ENCODE measurements at regions not wholly inside any gene's neighbourhood (a gene's known extent, or its start where the extent isn't known, plus 50 kb on each side); places are given as distances from the start of the nearest gene placed in this dataset.
"Not testable (repeated sequence)": the region's sequence is repeated elsewhere in the genome, so short reads cannot be mapped to it uniquely, and the experiment has no call there.

GRCh38 chrX:40853004-40853815 is 117.9 kb upstream of the MED14 start:
- FAIRE-seq = peak; percentile 60

DNA sequence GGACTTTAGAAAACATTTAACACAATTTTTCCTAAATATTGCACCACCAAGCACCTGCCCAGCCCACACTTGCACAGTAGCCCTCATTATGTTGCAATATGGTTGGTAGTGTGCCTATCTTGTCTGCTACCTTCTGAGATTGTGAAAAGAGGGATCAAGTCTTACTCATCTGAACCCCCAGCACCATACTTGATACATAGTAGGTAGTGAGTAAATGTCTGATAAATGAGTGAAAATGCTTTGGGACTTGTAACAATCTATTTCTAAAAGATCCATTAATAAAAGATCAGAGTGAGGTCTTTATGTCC is 118.4 kb upstream of the MED14 start:
- FAIRE-seq = no peak

DNA sequence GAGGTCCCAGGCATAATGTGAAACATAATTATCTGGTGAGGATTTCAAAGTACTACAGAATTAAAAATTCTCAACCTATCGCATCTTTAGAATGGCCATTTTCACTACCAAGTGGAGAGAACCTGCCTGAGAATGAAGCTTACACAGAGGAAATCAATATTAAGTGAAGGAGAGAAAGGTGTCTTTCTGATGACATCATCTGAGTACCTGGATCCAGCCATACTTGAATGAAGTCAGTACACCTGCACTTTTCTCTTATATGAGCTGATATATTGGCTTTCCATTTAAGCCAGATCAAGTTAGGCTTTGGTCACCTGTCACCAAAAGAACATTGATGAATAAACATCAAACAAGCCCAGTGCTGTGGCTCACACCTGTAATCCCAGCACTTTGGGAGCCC is 118.9 kb upstream of the MED14 start:
- FAIRE-seq = no peak

- FAIRE-seq = no peak
These were observed 120.1 kb upstream of the MED14 start for GRCh38 chrX:40855411-40855810.

DNA sequence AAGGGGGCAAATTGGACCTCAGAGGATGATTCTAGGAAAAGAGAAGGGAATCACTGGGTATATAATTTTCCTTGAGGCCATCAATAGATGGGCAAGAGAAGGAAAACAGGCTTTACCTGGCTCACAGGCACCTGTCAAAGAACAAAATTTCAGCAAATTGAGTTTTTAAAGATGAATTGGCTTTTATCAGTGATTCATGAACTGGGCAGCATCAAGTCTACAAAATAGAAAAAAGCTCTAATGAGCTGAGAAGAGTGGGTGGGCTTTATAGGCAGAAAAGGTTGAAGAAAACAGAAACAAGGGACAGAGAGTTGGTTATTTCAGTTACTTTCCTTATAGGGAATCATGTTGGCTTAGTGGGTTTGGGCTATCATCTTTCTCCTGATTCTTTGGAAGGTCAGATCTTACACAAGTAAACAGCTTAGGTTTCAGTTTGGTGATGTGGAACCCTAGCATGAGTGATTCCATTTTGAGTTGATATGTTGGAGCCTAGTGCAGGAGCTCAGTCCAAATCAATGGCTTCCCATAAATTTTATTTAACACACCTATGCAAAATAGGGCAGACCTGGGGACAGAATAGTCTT is 120.7 kb upstream of the MED14 start:
- FAIRE-seq = no peak

DNA sequence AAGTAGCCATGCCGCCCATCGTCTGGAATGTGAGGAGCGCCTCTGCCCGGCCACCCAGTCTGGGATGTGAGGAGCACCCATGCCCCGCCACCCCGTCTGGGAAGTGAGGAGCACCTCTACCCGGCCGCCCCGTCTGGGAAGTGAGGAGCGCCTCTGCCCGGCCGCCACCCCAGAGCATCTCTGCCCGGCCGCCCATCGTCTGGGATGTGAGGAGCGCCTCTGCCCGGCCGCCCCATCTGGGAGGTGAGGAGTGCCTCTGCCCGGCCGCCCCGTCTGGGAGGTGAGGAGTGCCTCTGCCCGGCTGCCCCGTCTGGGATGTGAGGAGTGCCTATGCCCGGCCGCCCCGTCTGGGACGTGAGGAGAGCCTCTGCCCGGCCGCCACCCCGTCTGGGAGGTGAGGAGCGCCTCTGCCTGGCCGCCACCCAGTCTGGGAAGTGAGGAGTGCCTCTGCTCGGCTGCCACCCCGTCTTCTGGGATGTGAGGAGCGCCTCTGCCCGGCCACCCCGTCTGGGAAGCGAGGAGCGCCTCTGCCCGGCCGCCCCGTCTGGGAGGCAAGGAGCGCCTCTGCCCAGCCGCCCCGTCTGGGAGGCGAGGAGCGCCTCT is 126.7 kb upstream of the MED14 start:
- FAIRE-seq = not testable (repeated sequence)

- FAIRE-seq = not testable (repeated sequence)
These were observed 127.9 kb upstream of the MED14 start for GRCh38 chrX:40863260-40863659.

DNA sequence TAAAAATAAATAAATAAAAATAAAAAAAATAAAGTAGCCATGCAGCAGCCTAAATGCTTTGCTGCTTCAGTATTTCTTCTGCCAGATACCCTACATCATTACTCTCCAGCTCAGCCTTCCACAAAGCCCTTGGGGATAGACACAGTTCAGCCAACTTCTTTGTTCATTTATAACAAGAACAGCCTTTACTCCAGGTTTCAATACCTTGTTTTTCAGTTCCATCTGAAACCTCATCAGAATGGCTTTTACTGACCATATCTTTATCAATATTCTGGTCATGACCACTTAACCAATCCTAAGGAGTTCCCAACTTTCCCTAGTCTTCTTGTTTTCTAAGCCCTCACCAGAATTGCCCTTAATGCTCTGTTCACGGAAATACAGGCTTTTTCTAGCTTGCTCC is 128.3 kb upstream of the MED14 start:
- no peak for FAIRE-seq

GRCh38 chrX:40864972-40865371 is 129.6 kb upstream of the MED14 start:
- no peak for FAIRE-seq

DNA sequence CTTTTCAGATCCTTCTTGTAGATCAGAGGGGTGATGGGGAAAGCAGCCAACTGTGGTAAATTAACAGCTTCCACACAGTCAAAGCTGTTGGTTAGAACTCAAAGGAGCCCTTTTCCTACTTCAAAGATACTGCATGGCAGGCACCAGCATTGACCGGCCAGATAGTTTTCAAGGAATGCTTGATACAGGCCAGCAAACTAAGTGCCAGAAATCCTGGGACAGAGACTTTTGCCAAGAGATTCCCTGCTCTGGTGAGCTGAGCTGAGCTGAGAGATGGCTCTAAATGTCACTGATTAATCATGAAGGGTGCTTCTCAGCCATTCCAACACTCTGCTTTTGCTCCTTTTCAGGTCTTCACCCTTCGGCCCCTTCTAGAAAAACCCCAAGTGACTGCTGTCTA is 131.6 kb upstream of the MED14 start:
- FAIRE-seq = no peak

- FAIRE-seq = no peak
These were observed 132.0 kb upstream of the MED14 start for GRCh38 chrX:40867352-40867751.

DNA sequence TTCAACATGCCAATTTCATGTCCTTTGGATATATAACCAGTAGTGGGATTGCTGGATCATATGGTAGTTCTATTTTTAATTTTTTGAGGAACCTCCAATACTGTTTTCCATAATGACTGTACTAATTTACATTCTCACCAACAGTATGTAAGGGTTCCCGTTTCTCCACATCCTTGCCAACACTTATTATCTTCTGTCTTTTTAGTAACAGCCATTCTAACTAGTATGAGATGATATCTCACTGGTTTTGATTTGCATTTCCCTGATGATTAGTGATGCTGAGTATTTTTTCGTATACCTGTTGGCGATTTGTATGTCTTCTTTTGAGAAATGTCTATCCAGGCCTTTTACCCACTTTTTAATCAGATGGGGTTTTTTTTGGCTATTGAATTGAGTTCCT is 133.5 kb upstream of the MED14 start:
- peak; percentile 28 for FAIRE-seq

- FAIRE-seq = not testable (repeated sequence)
These were observed 135.6 kb upstream of the MED14 start for GRCh38 chrX:40870982-40871381.

GRCh38 chrX:40871385-40872082 is 136.2 kb upstream of the MED14 start:
- FAIRE-seq = no peak

GRCh38 chrX:40872351-40872750 is 137.0 kb upstream of the MED14 start:
- FAIRE-seq = no peak

- no peak for FAIRE-seq
These were observed 140.1 kb upstream of the MED14 start for GRCh38 chrX:40875476-40875875.

GRCh38 chrX:40877887-40878286 is 142.5 kb upstream of the MED14 start:
- no peak for FAIRE-seq

- FAIRE-seq = no peak
These were observed 143.4 kb upstream of the MED14 start for GRCh38 chrX:40878766-40879165.

- not testable (repeated sequence) for FAIRE-seq
These were observed 143.8 kb upstream of the MED14 start for GRCh38 chrX:40879172-40879571.

DNA sequence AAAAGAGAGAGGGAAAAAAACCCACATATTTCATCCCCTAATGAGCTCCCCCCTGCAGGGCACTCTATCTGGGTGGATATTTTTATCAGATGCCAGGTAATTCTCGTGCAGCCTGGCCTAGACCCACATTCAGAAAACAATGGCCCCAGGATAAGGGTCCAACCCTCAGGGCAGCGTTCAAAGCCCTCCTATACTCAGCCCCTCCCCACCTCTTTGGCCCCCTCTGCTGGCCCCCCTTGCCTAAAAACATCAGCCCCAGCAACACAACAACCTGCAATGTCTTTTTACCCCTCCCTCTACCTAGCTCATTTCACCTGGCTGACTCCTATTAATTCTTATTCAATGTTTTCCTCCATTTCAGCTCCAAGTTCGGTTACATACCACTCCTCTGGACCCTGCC is 145.4 kb upstream of the MED14 start:
- FAIRE-seq = no peak

DNA sequence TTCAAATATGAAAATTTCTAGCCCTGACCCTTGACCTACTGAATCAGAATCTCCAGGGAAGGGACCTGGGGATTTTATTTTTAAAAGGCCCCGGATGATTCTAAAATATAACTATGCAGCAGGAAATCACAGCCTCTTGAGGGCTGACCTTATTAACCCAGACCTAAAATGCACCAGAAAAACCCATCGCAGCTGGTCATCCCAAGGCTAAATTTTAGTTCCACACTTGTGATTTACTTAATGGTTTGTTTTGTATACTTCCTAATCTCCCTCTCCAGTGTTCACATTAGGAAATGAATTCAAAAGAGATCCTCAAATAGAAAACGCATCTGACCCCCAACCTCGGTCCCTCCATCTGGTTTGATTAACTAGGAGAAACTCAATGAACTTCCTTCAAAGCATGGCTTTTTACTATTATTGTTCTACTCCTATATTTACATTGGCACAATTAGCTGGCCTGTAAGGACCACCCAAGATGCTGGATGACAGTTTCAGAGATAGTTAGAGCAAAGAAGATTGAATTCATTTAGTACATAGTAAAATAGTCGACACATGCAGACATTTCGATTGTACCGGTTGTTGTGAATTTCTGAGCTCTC is 147.8 kb upstream of the MED14 start:
- FAIRE-seq = no peak

DNA sequence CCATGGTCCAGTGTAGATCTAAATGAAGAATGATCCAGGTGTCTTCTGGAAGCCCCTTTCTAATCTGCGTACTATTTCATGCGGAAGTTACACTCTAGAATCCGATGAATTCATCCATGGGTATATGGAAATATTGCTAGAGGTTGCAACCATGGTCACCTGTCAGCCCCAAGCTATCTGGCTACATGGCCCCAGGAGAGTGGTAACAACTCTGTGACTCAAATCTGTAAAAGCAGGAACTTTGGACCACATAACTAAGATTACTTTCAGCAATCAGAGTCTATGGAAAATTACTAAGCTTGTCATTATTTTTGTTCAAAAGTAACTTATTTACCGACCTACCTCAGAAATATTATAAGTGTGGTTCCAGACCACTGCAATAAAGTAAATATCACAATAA is 150.6 kb upstream of the MED14 start:
- no peak for FAIRE-seq

DNA sequence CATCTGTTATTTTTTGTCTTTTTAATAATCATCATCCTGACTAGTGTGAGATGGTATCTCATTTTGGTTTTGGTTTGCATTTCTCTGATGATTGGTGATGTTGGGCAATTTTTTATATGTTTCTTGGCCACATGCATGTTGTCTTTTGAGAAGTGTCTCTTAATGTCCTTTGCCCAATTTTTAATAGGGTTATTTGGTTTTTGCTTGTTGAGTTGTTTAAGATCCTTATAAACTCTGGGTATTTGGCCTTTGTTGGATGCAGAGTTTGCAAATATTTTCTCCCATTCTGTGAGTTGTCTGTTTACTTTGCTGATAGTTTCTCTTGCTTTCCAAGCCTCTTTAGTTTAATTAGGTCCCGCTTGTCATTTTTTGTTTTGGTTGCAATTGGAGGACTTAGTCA is 152.1 kb upstream of the MED14 start:
- FAIRE-seq = peak; percentile 64
